Spleen (tissue), 7 donors: ENCODE measurements at regions not wholly inside any gene's neighbourhood (a gene's known extent, or its start where the extent isn't known, plus 50 kb on each side); places are given as distances from the start of the nearest gene placed in this dataset.

Experiments
- POLR2A ChIP-seq, 3 donors: fragments of 450-650 bp; IDR thresholded peaks; one replicate each; pipeline ENCODE4 v1.5.1; 2017; ENCODE audit warnings: antibody characterized with exemption in 3 of 3, mild to moderate bottlenecking in 1 of 3
- POLR2AphosphoS5 ChIP-seq, 3 donors: sonication (generic); formaldehyde crosslinking; IDR thresholded peaks; one replicate each; pipeline ENCODE4 v1.5.1; 2017; ENCODE audit warnings: antibody characterized with exemption in 3 of 3
- TF ChIP-seq, protein P1 (sequence below), 11 experiments: fragments of 200-600 bp in 7 of 11; fragments of 450-650 bp in 4 of 11; sonication (generic) in 4 of 11; IDR thresholded peaks in 8 of 11; conservative IDR thresholded peaks in 3 of 11; 1 replicate in 7 of 11; 2 replicates in 4 of 11; pipeline versions ENCODE4 v1.4.0 to v1.8.0; 2016 to 2021; ENCODE audit warnings: antibody characterized with exemption in 11 of 11, inconsistent platforms in 4 of 11, mild to moderate bottlenecking in 1 of 11
- donor health status: DM: no; HTN: no; CAD: no; lungs with moderate emphysema.
- donor health status: DM: no; HTN: no; CAD: no.
- donor health status: DM: no; HTN: no; CAD: no.

DNA sequence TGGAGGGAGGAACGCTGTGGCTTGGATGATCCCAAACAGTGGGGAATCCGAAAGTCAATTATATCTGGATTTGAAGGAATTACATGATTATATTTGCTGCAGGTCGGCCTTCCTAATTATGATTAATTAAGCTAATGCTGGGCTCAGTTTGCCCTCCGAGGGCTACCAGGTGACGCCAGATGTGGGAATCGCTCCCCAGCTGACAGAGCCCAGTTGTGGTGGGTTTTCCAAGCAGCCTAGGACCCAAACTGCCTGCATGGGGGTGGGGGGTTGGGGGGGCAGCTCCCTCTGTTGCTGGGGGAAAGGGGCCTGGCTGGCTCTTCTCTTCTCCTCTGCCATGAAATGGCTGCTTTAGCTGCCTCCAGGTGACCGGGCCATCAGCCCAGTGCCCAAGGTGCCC, 147.6 kb upstream of the C1orf174 start:
- TF ChIP-seq POLR2A (IDR thresholded peaks at IDR 0.05) (no peak), POLR2AphosphoS5 (IDR thresholded peaks at IDR 0.05) (no peak)
- TF ChIP-seq, protein P1, sequence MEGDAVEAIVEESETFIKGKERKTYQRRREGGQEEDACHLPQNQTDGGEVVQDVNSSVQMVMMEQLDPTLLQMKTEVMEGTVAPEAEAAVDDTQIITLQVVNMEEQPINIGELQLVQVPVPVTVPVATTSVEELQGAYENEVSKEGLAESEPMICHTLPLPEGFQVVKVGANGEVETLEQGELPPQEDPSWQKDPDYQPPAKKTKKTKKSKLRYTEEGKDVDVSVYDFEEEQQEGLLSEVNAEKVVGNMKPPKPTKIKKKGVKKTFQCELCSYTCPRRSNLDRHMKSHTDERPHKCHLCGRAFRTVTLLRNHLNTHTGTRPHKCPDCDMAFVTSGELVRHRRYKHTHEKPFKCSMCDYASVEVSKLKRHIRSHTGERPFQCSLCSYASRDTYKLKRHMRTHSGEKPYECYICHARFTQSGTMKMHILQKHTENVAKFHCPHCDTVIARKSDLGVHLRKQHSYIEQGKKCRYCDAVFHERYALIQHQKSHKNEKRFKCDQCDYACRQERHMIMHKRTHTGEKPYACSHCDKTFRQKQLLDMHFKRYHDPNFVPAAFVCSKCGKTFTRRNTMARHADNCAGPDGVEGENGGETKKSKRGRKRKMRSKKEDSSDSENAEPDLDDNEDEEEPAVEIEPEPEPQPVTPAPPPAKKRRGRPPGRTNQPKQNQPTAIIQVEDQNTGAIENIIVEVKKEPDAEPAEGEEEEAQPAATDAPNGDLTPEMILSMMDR (IDR thresholded peaks at IDR 0.05 in 8 of 11, conservative IDR thresholded peaks at IDR 0.05 in 3 of 11), result no peak
